ENCODE measurements at regions not wholly inside any gene's neighbourhood (a gene's known extent, or its start where the extent isn't known, plus 50 kb on each side); places are given as distances from the start of the nearest gene placed in this dataset.

- TF ChIP-seq POLR2AphosphoS5 (IDR thresholded peaks at IDR 0.05; ENCODE audit: insufficient read depth in 1 of 2, low read depth in 1 of 2), result no peak
- TF ChIP-seq CTCF (IDR thresholded peaks at IDR 0.05), result no peak
- no peak for TF ChIP-seq POLR2A (IDR thresholded peaks at IDR 0.05)
- Histone ChIP-seq H3K4me3 (no peak overlapping the region), H3K27me3 (no peaks in the 10 kb centered on the region), H3K27ac (no peak overlapping the region), H3K9me3 (no peaks in the 10 kb centered on the region), H3K4me1 (no peaks in the 10 kb centered on the region), H3K36me3 (no peaks in the 10 kb centered on the region)
- intact Hi-C loops (cut with DNase I), result no loop called here
- DNase-seq (ENCODE audit: extremely low spot score in 2 of 2), result no peak
Measured at GRCh38 chr7:47221826-47222225, 360.1 kb downstream of the TNS3 start.

- DNase-seq (ENCODE audit: extremely low spot score in 2 of 2), result no peak
- no peaks in the 10 kb centered on the region for H3K9me3 ChIP-seq
- H3K36me3 ChIP-seq, result no peaks in the 10 kb centered on the region
- no peak for TF ChIP-seq CTCF (IDR thresholded peaks at IDR 0.05)
- intact Hi-C loops (cut with DNase I), result no loop called here
- no peak overlapping the region for H3K27ac ChIP-seq
- H3K27me3 ChIP-seq, result no peaks in the 10 kb centered on the region
- H3K4me1 ChIP-seq, result no peaks in the 10 kb centered on the region
- H3K4me3 ChIP-seq, result no peak overlapping the region
Measured at GRCh38 chr7:47218378-47219176, 363.3 kb downstream of the TNS3 start.

- no peak for TF ChIP-seq CTCF (IDR thresholded peaks at IDR 0.05)
- TF ChIP-seq POLR2A (IDR thresholded peaks at IDR 0.05), result no peak
- TF ChIP-seq POLR2AphosphoS5 (IDR thresholded peaks at IDR 0.05; ENCODE audit: insufficient read depth in 1 of 2, low read depth in 1 of 2), result no peak
- intact Hi-C loops (cut with DNase I), result no loop called here
- no peak for DNase-seq (ENCODE audit: extremely low spot score in 2 of 2)
- no peaks in the 10 kb centered on the region for H3K9me3 ChIP-seq
- no peak overlapping the region for H3K27ac ChIP-seq
- H3K36me3 ChIP-seq, result no peaks in the 10 kb centered on the region
- no peaks in the 10 kb centered on the region for H3K27me3 ChIP-seq
- H3K4me3 ChIP-seq, result no peak overlapping the region
- H3K4me1 ChIP-seq, result no peaks in the 10 kb centered on the region
Measured at GRCh38 chr7:47217570-47218360, 364.1 kb downstream of the TNS3 start.

- Histone ChIP-seq H3K9me3 (no peaks in the 10 kb centered on the region), H3K4me3 (no peak overlapping the region), H3K4me1 (no peaks in the 10 kb centered on the region), H3K27me3 (no peaks in the 10 kb centered on the region), H3K27ac (no peak overlapping the region), H3K36me3 (no peaks in the 10 kb centered on the region)
- TF ChIP-seq POLR2A (IDR thresholded peaks at IDR 0.05) (no peak), POLR2AphosphoS5 (IDR thresholded peaks at IDR 0.05; ENCODE audit: insufficient read depth in 1 of 2, low read depth in 1 of 2) (no peak), CTCF (IDR thresholded peaks at IDR 0.05) (no peak)
- no peak for DNase-seq (ENCODE audit: extremely low spot score in 2 of 2)
- intact Hi-C loops (cut with DNase I), result no loop called here
Measured at GRCh38 chr7:47217086-47217485, 364.8 kb downstream of the TNS3 start.

DNA sequence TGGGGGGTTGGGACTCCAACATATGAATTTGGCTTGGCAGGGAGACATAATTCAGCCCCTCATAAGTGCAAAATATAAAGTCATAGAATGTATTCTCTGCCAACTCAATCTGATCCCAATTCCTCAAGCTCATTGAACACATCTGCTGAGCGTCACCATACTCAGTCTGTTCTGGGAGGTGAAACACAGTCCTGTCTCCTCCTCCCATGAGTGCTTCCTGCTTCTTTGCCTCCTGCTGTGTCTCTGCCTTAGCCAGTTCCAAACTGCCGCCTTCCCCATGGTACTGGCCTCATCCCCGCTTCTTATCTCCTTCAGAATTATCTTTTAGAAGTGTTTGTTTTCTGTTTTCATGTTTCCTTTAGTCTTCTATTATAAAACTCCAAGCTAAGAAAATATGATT is 365.5 kb downstream of the TNS3 start:
- H3K27ac ChIP-seq, result no peak overlapping the region
- no peaks in the 10 kb centered on the region for H3K36me3 ChIP-seq
- H3K27me3 ChIP-seq, result no peaks in the 10 kb centered on the region
- H3K9me3 ChIP-seq, result no peaks in the 10 kb centered on the region
- intact Hi-C loops (cut with DNase I), result no loop called here
- H3K4me3 ChIP-seq, result no peak overlapping the region
- DNase-seq (ENCODE audit: extremely low spot score in 2 of 2), result no peak
- H3K4me1 ChIP-seq, result no peaks in the 10 kb centered on the region
- TF ChIP-seq POLR2AphosphoS5 (IDR thresholded peaks at IDR 0.05; ENCODE audit: insufficient read depth in 1 of 2, low read depth in 1 of 2), result no peak
- no peak for TF ChIP-seq POLR2A (IDR thresholded peaks at IDR 0.05)
- no peak for TF ChIP-seq CTCF (IDR thresholded peaks at IDR 0.05)
